HepG2 (cell line): ENCODE measurements at regions not wholly inside any gene's neighbourhood (a gene's known extent, or its start where the extent isn't known, plus 50 kb on each side); places are given as distances from the start of the nearest gene placed in this dataset.

Experiments used
- ATRX ChIP-seq: sonication (generic); formaldehyde crosslinking; IDR thresholded peaks from 2 replicates; pipeline ENCODE4 v1.4.0; 2020; ENCODE audit warnings: missing genetic modification reagents, borderline replicate concordance
- CHD2 ChIP-seq: IDR thresholded peaks from 2 replicates; pipeline ENCODE4 v1.6.1; 2011; ENCODE audit warnings: low read depth, low read length, improper control_type of control experiment
- CTCF ChIP-seq: sonication (generic); formaldehyde crosslinking; IDR thresholded peaks from 2 replicates; pipeline ENCODE4 v1.5.0; 2020; ENCODE audit warnings: mild to moderate bottlenecking, missing genetic modification reagents, moderate library complexity
- EZH2 ChIP-seq: conservative IDR thresholded peaks from 2 replicates; pipeline ENCODE4 v1.6.1; 2012; ENCODE audit warnings: mild to moderate bottlenecking, low read depth, low read length, moderate library complexity
- KDM5A ChIP-seq: fragments of 200-600 bp; sonication (generic); IDR thresholded peaks from 2 replicates; pipeline ENCODE4 v1.7.0; 2018; ENCODE audit warnings: antibody characterized with exemption, mild to moderate bottlenecking, low read length, borderline replicate concordance
- NFE2L1 ChIP-seq: sonication (generic); formaldehyde crosslinking; IDR thresholded peaks from 2 replicates; pipeline ENCODE4 v1.4.0; 2020; ENCODE audit warnings: missing genetic modification reagents, mild to moderate bottlenecking, borderline replicate concordance
- NR0B2 ChIP-seq: sonication (generic); formaldehyde crosslinking; IDR thresholded peaks from 2 replicates; pipeline ENCODE4 v1.4.0; 2020; ENCODE audit warnings: mild to moderate bottlenecking, missing genetic modification reagents
- TCF12 ChIP-seq, 2 experiments: fragments of 450-650 bp in 1 of 2; sonication (generic) in 1 of 2; formaldehyde crosslinking in 1 of 2; IDR thresholded peaks; 2 replicates each; pipeline versions ENCODE4 v1.6.1 to v1.8.0; 2017 to 2022; ENCODE audit warnings: antibody characterized with exemption in 1 of 2, mild to moderate bottlenecking in 1 of 2, missing genetic modification reagents in 1 of 2, moderate library complexity in 1 of 2
- ZBTB1 ChIP-seq: sonication (generic); formaldehyde crosslinking; IDR thresholded peaks from 2 replicates; pipeline ENCODE4 v1.4.0; 2020; ENCODE audit warnings: missing genetic modification reagents, borderline replicate concordance
- ZNF350 ChIP-seq: sonication (generic); formaldehyde crosslinking; IDR thresholded peaks from 2 replicates; pipeline ENCODE4 v1.4.0; 2020; ENCODE audit warnings: mild to moderate bottlenecking, low read depth, missing genetic modification reagents, borderline replicate concordance
- ZNF616 ChIP-seq: sonication (generic); formaldehyde crosslinking; IDR thresholded peaks from 2 replicates; pipeline ENCODE4 v1.5.0; 2020; ENCODE audit warnings: low read depth, mild to moderate bottlenecking, missing genetic modification reagents
- TF ChIP-seq, protein P1 (sequence below): sonication (generic); formaldehyde crosslinking; IDR thresholded peaks from 2 replicates; pipeline ENCODE4 v1.5.0; 2020; ENCODE audit warnings: missing genetic modification reagents
- TF ChIP-seq, protein P2 (sequence below), 2 experiments: fragments of 450-650 bp in 1 of 2; sonication (generic) in 1 of 2; formaldehyde crosslinking in 1 of 2; IDR thresholded peaks; 2 replicates each; pipeline versions ENCODE4 v1.6.1 to v1.8.0; 2016 to 2022; ENCODE audit warnings: antibody characterized with exemption in 1 of 2, mild to moderate bottlenecking in 1 of 2, missing genetic modification reagents in 1 of 2

GRCh38 chr2:231866450-231866849 is 59.7 kb downstream of the NPPC start:
- TF ChIP-seq ATRX (no peak), NR0B2 (no peak), CHD2 (no peak), CTCF (CRISPR knock-in tag) (no peak), ZNF616 (no peak), ZBTB1 (CRISPR knock-in tag) (no peak), ZNF350 (CRISPR knock-in tag) (no peak), TCF12 (IDR thresholded peaks at IDR 0.05) (no peak), TCF12 (CRISPR knock-in tag; IDR thresholded peaks at IDR 0.05) (no peak), NFE2L1 (CRISPR knock-in tag) (no peak), KDM5A (no peak), EZH2 (no peak)
- TF ChIP-seq, protein P1, sequence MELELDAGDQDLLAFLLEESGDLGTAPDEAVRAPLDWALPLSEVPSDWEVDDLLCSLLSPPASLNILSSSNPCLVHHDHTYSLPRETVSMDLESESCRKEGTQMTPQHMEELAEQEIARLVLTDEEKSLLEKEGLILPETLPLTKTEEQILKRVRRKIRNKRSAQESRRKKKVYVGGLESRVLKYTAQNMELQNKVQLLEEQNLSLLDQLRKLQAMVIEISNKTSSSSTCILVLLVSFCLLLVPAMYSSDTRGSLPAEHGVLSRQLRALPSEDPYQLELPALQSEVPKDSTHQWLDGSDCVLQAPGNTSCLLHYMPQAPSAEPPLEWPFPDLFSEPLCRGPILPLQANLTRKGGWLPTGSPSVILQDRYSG (CRISPR knock-in tag): no peak
- TF ChIP-seq, protein P2, sequence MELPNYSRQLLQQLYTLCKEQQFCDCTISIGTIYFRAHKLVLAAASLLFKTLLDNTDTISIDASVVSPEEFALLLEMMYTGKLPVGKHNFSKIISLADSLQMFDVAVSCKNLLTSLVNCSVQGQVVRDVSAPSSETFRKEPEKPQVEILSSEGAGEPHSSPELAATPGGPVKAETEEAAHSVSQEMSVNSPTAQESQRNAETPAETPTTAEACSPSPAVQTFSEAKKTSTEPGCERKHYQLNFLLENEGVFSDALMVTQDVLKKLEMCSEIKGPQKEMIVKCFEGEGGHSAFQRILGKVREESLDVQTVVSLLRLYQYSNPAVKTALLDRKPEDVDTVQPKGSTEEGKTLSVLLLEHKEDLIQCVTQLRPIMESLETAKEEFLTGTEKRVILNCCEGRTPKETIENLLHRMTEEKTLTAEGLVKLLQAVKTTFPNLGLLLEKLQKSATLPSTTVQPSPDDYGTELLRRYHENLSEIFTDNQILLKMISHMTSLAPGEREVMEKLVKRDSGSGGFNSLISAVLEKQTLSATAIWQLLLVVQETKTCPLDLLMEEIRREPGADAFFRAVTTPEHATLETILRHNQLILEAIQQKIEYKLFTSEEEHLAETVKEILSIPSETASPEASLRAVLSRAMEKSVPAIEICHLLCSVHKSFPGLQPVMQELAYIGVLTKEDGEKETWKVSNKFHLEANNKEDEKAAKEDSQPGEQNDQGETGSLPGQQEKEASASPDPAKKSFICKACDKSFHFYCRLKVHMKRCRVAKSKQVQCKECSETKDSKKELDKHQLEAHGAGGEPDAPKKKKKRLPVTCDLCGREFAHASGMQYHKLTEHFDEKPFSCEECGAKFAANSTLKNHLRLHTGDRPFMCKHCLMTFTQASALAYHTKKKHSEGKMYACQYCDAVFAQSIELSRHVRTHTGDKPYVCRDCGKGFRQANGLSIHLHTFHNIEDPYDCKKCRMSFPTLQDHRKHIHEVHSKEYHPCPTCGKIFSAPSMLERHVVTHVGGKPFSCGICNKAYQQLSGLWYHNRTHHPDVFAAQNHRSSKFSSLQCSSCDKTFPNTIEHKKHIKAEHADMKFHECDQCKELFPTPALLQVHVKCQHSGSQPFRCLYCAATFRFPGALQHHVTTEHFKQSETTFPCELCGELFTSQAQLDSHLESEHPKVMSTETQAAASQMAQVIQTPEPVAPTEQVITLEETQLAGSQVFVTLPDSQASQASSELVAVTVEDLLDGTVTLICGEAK (IDR thresholded peaks at IDR 0.05): no peak
- TF ChIP-seq, protein P2 (CRISPR knock-in tag; IDR thresholded peaks at IDR 0.05): no peak
